Left ventricle myocardium inferior (tissue), 1 donor: ENCODE measurements at regions not wholly inside any gene's neighbourhood (a gene's known extent, or its start where the extent isn't known, plus 50 kb on each side); places are given as distances from the start of the nearest gene placed in this dataset.
A peak's percentile ranks its signal among the peaks of the same experiment; 100 is the strongest.

Experiments
- DNase-seq: peaks from one replicate; pipeline ENCODE4 v3.0.0-alpha.2; 2020
- H3K27ac ChIP-seq: fragments of 200-600 bp; replicated peaks from 2 replicates; pipeline ENCODE4 v1.8.0; 2021
- H3K27me3 ChIP-seq: fragments of 200-600 bp; 2 replicates; pipeline ENCODE4 v1.8.0; 2021; ENCODE audit warnings: low read depth
- H3K36me3 ChIP-seq: fragments of 200-600 bp; 2 replicates; pipeline ENCODE4 v1.8.0; 2021
- H3K4me1 ChIP-seq: fragments of 200-600 bp; 2 replicates; pipeline ENCODE4 v1.8.0; 2021
- H3K4me3 ChIP-seq: fragments of 200-600 bp; 2 replicates; pipeline ENCODE4 v1.8.0; 2021; ENCODE audit warnings: mild to moderate bottlenecking, moderate library complexity
- H3K9me3 ChIP-seq: fragments of 200-600 bp; replicated peaks from 2 replicates; pipeline ENCODE4 v1.8.0; 2021
- intact Hi-C: fragments of 100-400 bp; cut with micrococcal nuclease; formaldehyde crosslinking; loops from one replicate; pipeline ENCODE4 v1.11.0; 2022
- TF ChIP-seq, protein P1 (sequence below): fragments of 200-600 bp; IDR thresholded peaks from 2 replicates; pipeline ENCODE4 v1.8.0; 2021; ENCODE audit warnings: antibody characterized with exemption, mild to moderate bottlenecking, borderline replicate concordance
- donor health status: DM: no; HTN: yes; CAD: no; lungs with severe emphysema.

GRCh38 chr4:102431608-102431961 is 69.6 kb upstream of the NFKB1 start:
- no peaks in the 10 kb centered on the region for H3K27me3 ChIP-seq
- peak overlapping the region; percentile 71 for H3K4me3 ChIP-seq
- H3K27ac ChIP-seq: peak overlapping the region; percentile 59
- no peaks in the 10 kb centered on the region for H3K36me3 ChIP-seq
- no peak for DNase-seq
- TF ChIP-seq, protein P1, sequence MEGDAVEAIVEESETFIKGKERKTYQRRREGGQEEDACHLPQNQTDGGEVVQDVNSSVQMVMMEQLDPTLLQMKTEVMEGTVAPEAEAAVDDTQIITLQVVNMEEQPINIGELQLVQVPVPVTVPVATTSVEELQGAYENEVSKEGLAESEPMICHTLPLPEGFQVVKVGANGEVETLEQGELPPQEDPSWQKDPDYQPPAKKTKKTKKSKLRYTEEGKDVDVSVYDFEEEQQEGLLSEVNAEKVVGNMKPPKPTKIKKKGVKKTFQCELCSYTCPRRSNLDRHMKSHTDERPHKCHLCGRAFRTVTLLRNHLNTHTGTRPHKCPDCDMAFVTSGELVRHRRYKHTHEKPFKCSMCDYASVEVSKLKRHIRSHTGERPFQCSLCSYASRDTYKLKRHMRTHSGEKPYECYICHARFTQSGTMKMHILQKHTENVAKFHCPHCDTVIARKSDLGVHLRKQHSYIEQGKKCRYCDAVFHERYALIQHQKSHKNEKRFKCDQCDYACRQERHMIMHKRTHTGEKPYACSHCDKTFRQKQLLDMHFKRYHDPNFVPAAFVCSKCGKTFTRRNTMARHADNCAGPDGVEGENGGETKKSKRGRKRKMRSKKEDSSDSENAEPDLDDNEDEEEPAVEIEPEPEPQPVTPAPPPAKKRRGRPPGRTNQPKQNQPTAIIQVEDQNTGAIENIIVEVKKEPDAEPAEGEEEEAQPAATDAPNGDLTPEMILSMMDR: no peak
- intact Hi-C loops: no loop called here
- H3K9me3 ChIP-seq: no peaks in the 10 kb centered on the region
- H3K4me1 ChIP-seq: peaks cover 4% of the 10 kb centered on the region

DNA sequence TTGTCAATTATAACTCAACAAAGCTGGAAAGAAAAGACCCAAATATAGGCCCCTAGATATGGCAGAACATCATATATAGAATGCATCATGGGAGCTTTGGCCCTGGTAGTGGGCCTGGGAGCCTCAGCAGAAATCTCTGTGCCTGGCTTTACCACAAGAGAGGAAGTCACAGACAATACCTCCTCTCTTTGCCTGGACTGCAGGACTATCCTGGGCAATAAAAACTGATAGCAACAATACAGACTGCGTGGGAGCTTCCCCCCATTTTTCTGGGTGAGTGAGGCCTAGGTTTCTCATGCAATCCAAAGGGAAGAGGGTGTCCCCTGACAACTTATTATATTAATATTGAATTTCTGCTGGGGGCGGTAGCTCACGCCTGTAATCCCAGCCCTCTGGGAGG is 64.0 kb upstream of the NFKB1 start:
- intact Hi-C loops: no loop called here
- TF ChIP-seq, protein P1: no peak
- Histone ChIP-seq H3K27me3 (no peaks in the 10 kb centered on the region), H3K4me1 (peaks cover 22% of the 10 kb centered on the region), H3K27ac (no peak overlapping the region), H3K9me3 (no peaks in the 10 kb centered on the region), H3K4me3 (no peak overlapping the region), H3K36me3 (no peaks in the 10 kb centered on the region)
- no peak for DNase-seq

DNA sequence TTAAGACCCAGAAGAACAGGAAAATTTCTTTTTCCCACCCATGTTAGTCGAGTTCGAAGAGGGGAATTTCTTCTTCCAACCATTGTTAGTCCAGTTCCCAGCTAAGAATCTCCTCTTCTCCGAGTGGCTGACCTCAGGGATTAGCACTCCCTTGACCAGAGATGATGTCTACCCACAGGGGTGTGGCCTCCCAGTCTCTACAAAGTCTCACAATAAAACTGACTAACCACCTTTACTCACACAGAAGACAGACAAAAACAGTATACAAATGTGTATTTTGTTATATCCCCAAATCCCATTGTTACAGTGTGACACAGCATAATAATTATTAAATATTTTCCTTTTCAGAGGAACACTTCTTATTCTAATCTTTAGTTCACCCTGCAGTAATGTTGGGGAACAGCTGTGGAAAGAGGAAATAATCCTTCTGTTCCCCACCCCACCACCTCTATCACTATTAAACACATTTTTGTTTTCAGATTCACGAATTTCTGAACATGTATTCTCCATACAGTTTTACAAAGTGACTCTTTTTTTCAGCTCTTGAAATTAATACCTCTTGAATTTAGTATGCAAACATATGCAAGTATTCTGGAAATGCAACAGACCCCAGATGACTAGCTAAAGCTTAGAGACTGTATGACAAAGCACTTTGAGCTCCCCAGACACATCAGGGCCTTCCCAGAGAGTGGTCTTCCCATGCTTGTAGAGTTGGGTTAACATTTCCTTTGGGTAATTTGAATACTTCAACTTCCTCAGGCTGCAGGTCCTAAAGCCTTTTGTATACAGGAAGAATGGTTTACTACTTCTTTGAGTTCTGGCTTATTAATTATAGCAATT is 62.5 kb upstream of the NFKB1 start:
- intact Hi-C loops: no loop called here
- H3K27me3 ChIP-seq: no peaks in the 10 kb centered on the region

DNA sequence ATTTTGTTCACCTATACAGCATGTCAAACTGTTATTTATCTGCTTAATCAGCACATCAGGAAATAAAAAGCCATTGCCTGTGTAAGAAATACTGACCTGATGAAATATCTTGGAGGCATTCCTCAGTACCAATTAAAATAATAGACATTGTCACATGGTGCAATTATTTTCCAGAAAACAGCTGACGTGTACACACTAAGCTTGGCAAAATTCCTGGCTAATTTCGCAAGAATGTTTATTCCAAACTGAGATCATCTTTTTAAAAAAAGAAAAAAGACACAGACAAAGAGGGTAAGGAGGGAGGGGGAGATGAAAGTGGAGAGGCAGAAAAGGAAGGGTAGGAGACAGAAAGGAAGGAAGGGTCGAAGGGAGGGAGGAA is 61.9 kb upstream of the NFKB1 start:
- intact Hi-C loops: no loop called here
- TF ChIP-seq, protein P1: no peak
- no peaks in the 10 kb centered on the region for H3K36me3 ChIP-seq
- H3K4me3 ChIP-seq: no peak overlapping the region
- no peaks in the 10 kb centered on the region for H3K9me3 ChIP-seq
- H3K4me1 ChIP-seq: peaks cover 22% of the 10 kb centered on the region
- H3K27ac ChIP-seq: peak overlapping the region; percentile 56
- no peak for DNase-seq
- H3K27me3 ChIP-seq: no peaks in the 10 kb centered on the region

More for the DNA sequence above, 62.5 kb upstream of the NFKB1 start:
- no peaks in the 10 kb centered on the region for H3K9me3 ChIP-seq
- DNase-seq: no peak
- peaks cover 22% of the 10 kb centered on the region for H3K4me1 ChIP-seq
- TF ChIP-seq, protein P1: no peak
- H3K4me3 ChIP-seq: no peak overlapping the region
- peak overlapping the region; percentile 56 for H3K27ac ChIP-seq
- H3K36me3 ChIP-seq: no peaks in the 10 kb centered on the region

DNA sequence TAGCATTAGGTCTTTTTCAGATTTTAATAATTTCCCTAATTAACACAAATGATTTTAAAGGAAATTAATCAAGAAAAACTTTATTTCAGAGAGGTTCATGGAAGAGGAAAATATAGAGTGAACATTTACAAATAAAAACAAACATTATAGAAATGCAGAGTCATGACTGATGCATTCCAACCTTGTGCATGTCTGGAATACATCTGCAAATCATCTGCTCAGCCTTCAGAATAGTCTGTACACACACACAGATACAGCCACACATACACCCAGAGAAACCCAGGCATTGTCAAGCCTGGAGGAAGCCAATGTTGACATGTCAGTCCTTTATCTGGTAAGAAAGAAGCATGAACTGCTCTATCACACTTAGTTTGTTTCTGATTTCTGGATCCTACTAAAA is 61.3 kb upstream of the NFKB1 start:
- H3K4me3 ChIP-seq: no peak overlapping the region
- DNase-seq: no peak
- no peaks in the 10 kb centered on the region for H3K9me3 ChIP-seq
- H3K36me3 ChIP-seq: no peaks in the 10 kb centered on the region
- peaks cover 22% of the 10 kb centered on the region for H3K4me1 ChIP-seq
- peak overlapping the region; percentile 56 for H3K27ac ChIP-seq
- TF ChIP-seq, protein P1: no peak
- intact Hi-C loops: loop anchor here (10.0 kb wide), 1 partner anchor 175 kb away; no protein-coding TSS in a partner anchor
- H3K27me3 ChIP-seq: no peaks in the 10 kb centered on the region
